IMR-90 (cell line): ENCODE measurements at regions not wholly inside any gene's neighbourhood (a gene's known extent, or its start where the extent isn't known, plus 50 kb on each side); places are given as distances from the start of the nearest gene placed in this dataset.

Experiments used
- ATAC-seq: fragments of 200-7000 bp; cut with Tn5 transposase; 2 replicates; pipeline ENCODE4 v1.9.1; 2020; ENCODE audit warnings: low read depth, mild to moderate bottlenecking, moderate library complexity
- BruUV-seq: library from RNA; stranded (reverse); fragments of 400-500 nt; replicated peaks from 2 replicates; lab custom pipeline; 2021; lab: Mats Ljungman, UMichigan
- CTCF ChIA-PET: fragments of 300-600 bp; formaldehyde crosslinking; extraction: SDS; loops from one replicate; lab custom pipeline; 2021; ENCODE audit warnings: antibody characterized with exemption; lab: Yijun Ruan, JAX
- POLR2A ChIA-PET: fragments of 300-600 bp; sonication (Branson Sonifier 250); formaldehyde crosslinking; loops from one replicate; lab custom pipeline; 2022; ENCODE audit warnings: antibody characterized with exemption; ENCODE audit not compliant: unreplicated experiment; lab: Charles Lee
- DNase-seq: peaks from one replicate; pipeline ENCODE4 v3.0.0; 2013
- H2AFZ ChIP-seq: replicated peaks from 2 replicates; pipeline ENCODE3; 2013; ENCODE audit warnings: low read length, mild to moderate bottlenecking; ENCODE audit not compliant: poor library complexity
- H2AK5ac ChIP-seq: 2 replicates; pipeline ENCODE4 v1.6.1; 2013; ENCODE audit warnings: low read depth, low read length, inconsistent platforms
- H2AK9ac ChIP-seq: replicated peaks from 2 replicates; pipeline ENCODE3; 2013; ENCODE audit warnings: mild to moderate bottlenecking, low read depth, low read length, moderate library complexity; ENCODE audit not compliant: poor library complexity
- H2BK120ac ChIP-seq: 2 replicates; pipeline ENCODE4 v1.6.1; 2013; ENCODE audit warnings: low read depth, low read length, inconsistent platforms
- H2BK15ac ChIP-seq: 3 replicates; pipeline ENCODE4 v1.6.1; 2013; ENCODE audit warnings: low read depth, low read length, inconsistent platforms
- H2BK20ac ChIP-seq: 2 replicates; pipeline ENCODE4 v1.6.1; 2013; ENCODE audit warnings: low read depth, mild to moderate bottlenecking, inconsistent platforms, low read length, moderate library complexity
- H2BK5ac ChIP-seq: 2 replicates; pipeline ENCODE4 v1.6.1; 2013; ENCODE audit warnings: mild to moderate bottlenecking, low read depth, low read length, inconsistent platforms; ENCODE audit not compliant: poor library complexity, severe bottlenecking
- H3K14ac ChIP-seq: replicated peaks from 2 replicates; pipeline ENCODE4 v1.6.1; 2013; ENCODE audit warnings: low read depth, low read length, inconsistent platforms
- H3K18ac ChIP-seq: 2 replicates; pipeline ENCODE4 v1.6.1; 2013; ENCODE audit warnings: low read depth, low read length, control low read depth
- H3K23ac ChIP-seq: 2 replicates; pipeline ENCODE4 v1.6.1; 2013; ENCODE audit warnings: low read depth, low read length, inconsistent platforms
- H3K27ac ChIP-seq: 2 replicates; pipeline ENCODE4 v1.5.1; 2013; ENCODE audit warnings: mild to moderate bottlenecking, control low read depth, low read length; ENCODE audit not compliant: insufficient read depth
- H3K27me3 ChIP-seq: 2 replicates; pipeline ENCODE4 v1.6.1; 2013; ENCODE audit warnings: low read length; ENCODE audit not compliant: control insufficient read depth, insufficient read depth
- H3K36me3 ChIP-seq: 2 replicates; pipeline ENCODE4 v1.6.1; 2013; ENCODE audit warnings: low read length, mixed read lengths; ENCODE audit not compliant: control insufficient read depth, insufficient read depth
- H3K4ac ChIP-seq: 2 replicates; pipeline ENCODE4 v1.6.1; 2013; ENCODE audit warnings: low read depth, low read length, inconsistent platforms
- H3K4me1 ChIP-seq: 2 replicates; pipeline ENCODE4 v1.6.1; 2013; ENCODE audit warnings: low read length, mixed read lengths; ENCODE audit not compliant: control insufficient read depth, insufficient read depth
- H3K4me2 ChIP-seq: 2 replicates; pipeline ENCODE4 v1.6.1; 2013; ENCODE audit warnings: low read depth, mild to moderate bottlenecking, control low read depth, low read length, moderate library complexity
- H3K4me3 ChIP-seq: 2 replicates; pipeline ENCODE4 v1.5.1; 2013; ENCODE audit warnings: low read depth, mild to moderate bottlenecking, control low read depth, low read length, moderate library complexity; ENCODE audit not compliant: insufficient read depth
- H3K56ac ChIP-seq: 2 replicates; pipeline ENCODE4 v1.6.1; 2013; ENCODE audit warnings: low read length, inconsistent platforms; ENCODE audit not compliant: insufficient read depth; ENCODE audit errors: extremely low read depth
- H3K79me1 ChIP-seq, 2 experiments: 2 replicates each; pipeline ENCODE4 v1.6.1; 2013; ENCODE audit warnings: low read length in 2 of 2, inconsistent platforms in 1 of 2, low read depth in 1 of 2
- H3K9ac ChIP-seq: 2 replicates; pipeline ENCODE4 v1.6.1; 2013; ENCODE audit warnings: low read depth, low read length, control low read depth
- H3K9me1 ChIP-seq: 2 replicates; pipeline ENCODE4 v1.6.1; 2013; ENCODE audit warnings: low read length, inconsistent platforms; ENCODE audit not compliant: insufficient read depth
- H3K9me3 ChIP-seq: 2 replicates; pipeline ENCODE4 v1.6.1; 2013; ENCODE audit warnings: low read length; ENCODE audit not compliant: control insufficient read depth, insufficient read depth
- H4K20me1 ChIP-seq: 2 replicates; pipeline ENCODE4 v1.6.1; 2013; ENCODE audit warnings: low read length, inconsistent platforms; ENCODE audit not compliant: insufficient read depth
- H4K5ac ChIP-seq: 2 replicates; pipeline ENCODE4 v1.6.1; 2013; ENCODE audit warnings: mild to moderate bottlenecking, low read depth, low read length, control low read depth
- H4K8ac ChIP-seq, 2 experiments: 2 replicates each; pipeline ENCODE4 v1.6.1; 2013; ENCODE audit warnings: low read depth in 2 of 2, low read length in 2 of 2, control low read depth in 1 of 2, inconsistent platforms in 1 of 2
- H4K91ac ChIP-seq: 2 replicates; pipeline ENCODE4 v1.6.1; 2013; ENCODE audit warnings: low read depth, low read length, inconsistent platforms; ENCODE audit not compliant: insufficient read depth
- BHLHE40 ChIP-seq: fragments of 150-350 bp; IDR thresholded peaks from 2 replicates; pipeline ENCODE4 v1.6.1; 2016; ENCODE audit warnings: mild to moderate bottlenecking, low read depth, low read length
- CEBPB ChIP-seq: IDR thresholded peaks from 2 replicates; pipeline ENCODE4 v1.6.1; 2012; ENCODE audit warnings: low read depth, low read length, improper control_type of control experiment
- MAFK ChIP-seq: IDR thresholded peaks from 2 replicates; pipeline ENCODE4 v1.6.1; 2012; ENCODE audit warnings: low read depth, low read length, improper control_type of control experiment
- MXI1 ChIP-seq: IDR thresholded peaks from 2 replicates; pipeline ENCODE4 v1.6.1; 2012; ENCODE audit warnings: low read depth, mild to moderate bottlenecking, low read length, moderate library complexity, borderline replicate concordance
- NFE2L2 ChIP-seq: fragments of 150-350 bp; IDR thresholded peaks from 2 replicates; pipeline ENCODE4 v1.6.1; 2016; ENCODE audit warnings: low read depth, mild to moderate bottlenecking, low read length
- POLR2A ChIP-seq: IDR thresholded peaks from 2 replicates; pipeline ENCODE4 v1.6.1; 2012; ENCODE audit warnings: mild to moderate bottlenecking, low read depth, low read length
- RAD21 ChIP-seq: IDR thresholded peaks from 2 replicates; pipeline ENCODE4 v1.6.1; 2012; ENCODE audit warnings: low read length, improper control_type of control experiment
- RCOR1 ChIP-seq: IDR thresholded peaks from 2 replicates; pipeline ENCODE4 v1.6.1; 2012; ENCODE audit warnings: mild to moderate bottlenecking, low read length, improper control_type of control experiment; ENCODE audit not compliant: insufficient replicate concordance
- RFX5 ChIP-seq: IDR thresholded peaks from 2 replicates; pipeline ENCODE4 v1.8.0; 2012; ENCODE audit warnings: low read depth, mild to moderate bottlenecking, low read length, moderate library complexity
- SMC3 ChIP-seq: fragments of 150-350 bp; IDR thresholded peaks from 2 replicates; pipeline ENCODE4 v1.6.1; 2016; ENCODE audit warnings: low read depth, mild to moderate bottlenecking, antibody characterized with exemption, low read length, moderate library complexity
- WGBS, 2 experiments: methylation state at CpG; one replicate each; pipeline versions ENCODE4 v1.1.5 to v1.1.7; 2013; ENCODE audit warnings: missing lambda C conversion rate in 2 of 2; ENCODE audit not compliant: insufficient read length in 1 of 2; ENCODE audit errors: extremely low coverage in 2 of 2; 5-methylcytosine and 5-hydroxymethylcytosine counted together
- dilution Hi-C: fragments of 300-500 bp; cut with HindIII; formaldehyde crosslinking; loops from one replicate; pipeline ENCODE4 v1.14.3; 2018; ENCODE audit warnings: low sequenced_read_pairs; ENCODE audit not compliant: unreplicated experiment
- in situ Hi-C: fragments of 300-500 bp; cut with MboI; formaldehyde crosslinking; loops from 3 replicates; pipeline ENCODE4 v1.14.3; 2019; ENCODE audit warnings: low sequenced_read_pairs, inconsistent platforms, mixed read lengths
- intact Hi-C: fragments of 100-400 bp; cut with micrococcal nuclease; formaldehyde crosslinking; loops from 2 replicates; pipeline ENCODE4 v1.10.0; 2022
- TF ChIP-seq, protein P1 (sequence below): fragments of 150-350 bp; IDR thresholded peaks from 2 replicates; pipeline ENCODE4 v1.6.1; 2016; ENCODE audit warnings: low read depth, mild to moderate bottlenecking, low read length, moderate library complexity, borderline replicate concordance
- TF ChIP-seq, protein P2 (sequence below): fragments of 150-350 bp; IDR thresholded peaks from 2 replicates; pipeline ENCODE4 v1.6.1; 2017; ENCODE audit warnings: mild to moderate bottlenecking, antibody characterized with exemption, low read length, low read depth

DNA sequence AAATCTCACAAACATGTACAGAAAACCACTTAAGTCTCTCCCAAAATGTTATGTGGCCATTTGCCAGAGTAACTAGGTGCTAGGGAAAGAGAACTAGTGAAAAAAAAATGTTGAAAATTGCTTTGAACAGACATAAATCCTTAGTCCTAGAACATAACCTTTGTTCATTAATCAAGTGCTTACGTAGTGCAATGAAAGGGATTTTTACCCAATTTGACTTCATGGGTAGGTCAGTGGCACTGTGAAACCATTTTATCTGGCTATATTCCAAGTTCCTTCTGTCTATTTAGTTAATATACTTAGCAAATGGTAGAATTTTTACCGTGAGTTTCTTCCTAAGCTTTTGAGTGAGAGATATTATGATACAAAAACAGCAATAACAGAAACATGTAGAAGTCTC is 209.4 kb downstream of the DIPK2A start:
- TF ChIP-seq, protein P1, sequence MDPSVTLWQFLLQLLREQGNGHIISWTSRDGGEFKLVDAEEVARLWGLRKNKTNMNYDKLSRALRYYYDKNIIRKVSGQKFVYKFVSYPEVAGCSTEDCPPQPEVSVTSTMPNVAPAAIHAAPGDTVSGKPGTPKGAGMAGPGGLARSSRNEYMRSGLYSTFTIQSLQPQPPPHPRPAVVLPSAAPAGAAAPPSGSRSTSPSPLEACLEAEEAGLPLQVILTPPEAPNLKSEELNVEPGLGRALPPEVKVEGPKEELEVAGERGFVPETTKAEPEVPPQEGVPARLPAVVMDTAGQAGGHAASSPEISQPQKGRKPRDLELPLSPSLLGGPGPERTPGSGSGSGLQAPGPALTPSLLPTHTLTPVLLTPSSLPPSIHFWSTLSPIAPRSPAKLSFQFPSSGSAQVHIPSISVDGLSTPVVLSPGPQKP, result no peak
- TF ChIP-seq, protein P2, sequence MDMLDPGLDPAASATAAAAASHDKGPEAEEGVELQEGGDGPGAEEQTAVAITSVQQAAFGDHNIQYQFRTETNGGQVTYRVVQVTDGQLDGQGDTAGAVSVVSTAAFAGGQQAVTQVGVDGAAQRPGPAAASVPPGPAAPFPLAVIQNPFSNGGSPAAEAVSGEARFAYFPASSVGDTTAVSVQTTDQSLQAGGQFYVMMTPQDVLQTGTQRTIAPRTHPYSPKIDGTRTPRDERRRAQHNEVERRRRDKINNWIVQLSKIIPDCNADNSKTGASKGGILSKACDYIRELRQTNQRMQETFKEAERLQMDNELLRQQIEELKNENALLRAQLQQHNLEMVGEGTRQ, result no peak
- TF ChIP-seq MAFK (no peak), CEBPB (no peak), RFX5 (no peak), RCOR1 (no peak), BHLHE40 (no peak), POLR2A (no peak), NFE2L2 (no peak), SMC3 (no peak), RAD21 (no peak), MXI1 (no peak)
- H3K4ac ChIP-seq, result no peak overlapping the region
- no peak overlapping the region for H3K4me3 ChIP-seq
- intact Hi-C loops (no loop called here), dilution Hi-C loops (no loop called here), in situ Hi-C loops (no loop called here)
- H3K27ac ChIP-seq, result no peak overlapping the region
- no peaks in the 10 kb centered on the region for H3K4me1 ChIP-seq
- H3K9me3 ChIP-seq, result peaks cover 3% of the 10 kb centered on the region; the same call in 1 of the 2 replicates
- H4K5ac ChIP-seq, result no peak overlapping the region
- no peak overlapping the region for H2AK5ac ChIP-seq
- no peaks in the 10 kb centered on the region for H4K20me1 ChIP-seq
- no peaks in the 10 kb centered on the region for H3K79me1 ChIP-seq
- DNase-seq (no peak), ATAC-seq (no peak)
- no peak overlapping the region for H4K8ac ChIP-seq
- H2AFZ ChIP-seq, result no peak overlapping the region
- H3K14ac ChIP-seq, result no peak overlapping the region
- no peak overlapping the region for H3K56ac ChIP-seq
- H3K27me3 ChIP-seq, result no peaks in the 10 kb centered on the region
- no peak overlapping the region for H2AK9ac ChIP-seq
- H2BK5ac ChIP-seq, result no peak overlapping the region
- H3K9me1 ChIP-seq, result no peaks in the 10 kb centered on the region
- no peak overlapping the region for H3K23ac ChIP-seq
- no peak overlapping the region for H2BK20ac ChIP-seq
- BruUV-seq, result no TSS peak
- no peaks in the 10 kb centered on the region for H3K36me3 ChIP-seq
- no peak overlapping the region for H2BK120ac ChIP-seq
- H3K18ac ChIP-seq, result no peak overlapping the region
- no peak overlapping the region for H3K4me2 ChIP-seq
- no peak overlapping the region for H2BK15ac ChIP-seq
- no peak overlapping the region for H4K91ac ChIP-seq
- ChIA-PET POLR2A (no interaction called here), CTCF (no interaction called here)
- WGBS, 2 experiments, result no CpG with 5 or more reads among the region's 2 CpGs
- no peak overlapping the region for H3K9ac ChIP-seq
